SK-N-SH (cell line): ENCODE measurements at regions not wholly inside any gene's neighbourhood (a gene's known extent, or its start where the extent isn't known, plus 50 kb on each side); places are given as distances from the start of the nearest gene placed in this dataset.

Source experiments
- EP300 ChIP-seq, 2 experiments: IDR thresholded peaks; 2 replicates each; pipeline versions ENCODE4 v1.4.0 to v1.6.1; 2012; ENCODE audit warnings: borderline replicate concordance in 1 of 2, low read depth in 1 of 2, low read length in 1 of 2
- EZH2phosphoT487 ChIP-seq: fragments of 200-600 bp; sonication (generic); IDR thresholded peaks from 2 replicates; pipeline ENCODE4 v1.6.1; 2017; ENCODE audit warnings: low read depth, mixed run types, mild to moderate bottlenecking, antibody characterized with exemption, moderate library complexity, borderline replicate concordance
- GATA2 ChIP-seq: sonication (generic); formaldehyde crosslinking; IDR thresholded peaks from 2 replicates; pipeline ENCODE4 v1.5.0; 2020; ENCODE audit warnings: mild to moderate bottlenecking, missing genetic modification reagents
- NFIC ChIP-seq: IDR thresholded peaks from 2 replicates; pipeline ENCODE4 v1.4.0; 2012; ENCODE audit warnings: borderline replicate concordance
- POLR2AphosphoS5 ChIP-seq: IDR thresholded peaks from 2 replicates; pipeline ENCODE4 v1.6.1; 2012; ENCODE audit warnings: low read depth, low read length
- RFX5 ChIP-seq: IDR thresholded peaks from 2 replicates; pipeline ENCODE4 v1.6.1; 2012; ENCODE audit warnings: mild to moderate bottlenecking, improper control_type of control experiment, low read length
- RXRA ChIP-seq: IDR thresholded peaks from 2 replicates; pipeline ENCODE4 v1.4.0; 2012; ENCODE audit warnings: low read depth, mild to moderate bottlenecking, borderline replicate concordance
- SMC3 ChIP-seq: IDR thresholded peaks from 2 replicates; pipeline ENCODE4 v1.6.1; 2012; ENCODE audit warnings: low read depth, low read length, improper control_type of control experiment
- TAF1 ChIP-seq: IDR thresholded peaks from 2 replicates; pipeline ENCODE4 v1.6.1; 2012; ENCODE audit warnings: low read depth, mild to moderate bottlenecking, low read length, moderate library complexity, borderline replicate concordance
- TCF12 ChIP-seq: IDR thresholded peaks from 2 replicates; pipeline ENCODE4 v1.4.0; 2012
- TF ChIP-seq, protein P1 (sequence below): IDR thresholded peaks from 2 replicates; pipeline ENCODE4 v1.4.0; 2012; ENCODE audit warnings: low read depth
- TF ChIP-seq, protein P2 (sequence below): fragments of 150-350 bp; IDR thresholded peaks from 2 replicates; pipeline ENCODE4 v1.6.1; 2017; ENCODE audit warnings: antibody characterized with exemption, low read length, low read depth, borderline replicate concordance
- TF ChIP-seq, protein P3 (sequence below): fragments of 200-600 bp; sonication (generic); IDR thresholded peaks from 2 replicates; pipeline ENCODE4 v1.6.1; 2017; ENCODE audit warnings: antibody characterized with exemption, mild to moderate bottlenecking, moderate library complexity
- TF ChIP-seq, protein P4 (sequence below): IDR thresholded peaks from 2 replicates; pipeline ENCODE4 v1.6.1; 2012; ENCODE audit warnings: mild to moderate bottlenecking, low read depth, low read length, moderate library complexity

DNA sequence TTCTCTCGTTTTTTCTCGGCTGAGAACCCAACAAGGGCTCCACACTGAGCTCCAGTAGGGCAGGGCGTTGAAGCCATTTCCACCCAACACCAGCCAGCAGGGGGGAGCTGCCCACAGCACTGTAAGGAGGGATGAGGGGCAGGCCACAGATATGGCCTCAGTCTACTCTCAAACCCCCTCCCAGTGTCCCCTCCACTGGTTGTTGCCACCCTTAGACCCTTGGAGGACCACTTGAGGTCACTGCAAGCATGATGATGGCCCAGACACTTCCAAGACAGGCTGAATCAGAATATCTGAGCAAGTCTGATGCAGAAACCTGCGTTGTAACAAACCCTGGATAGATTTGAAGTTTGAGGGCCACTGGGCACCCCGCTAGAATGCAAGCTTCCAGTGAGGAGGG lies 217.0 kb upstream of the CST7 start:
- TF ChIP-seq POLR2AphosphoS5, result no peak
- TF ChIP-seq EP300 (IDR thresholded peaks at IDR 0.05; ENCODE audit: borderline replicate concordance in 1 of 2, low read depth in 1 of 2, low read length in 1 of 2), result no peak
- TF ChIP-seq, protein P1, sequence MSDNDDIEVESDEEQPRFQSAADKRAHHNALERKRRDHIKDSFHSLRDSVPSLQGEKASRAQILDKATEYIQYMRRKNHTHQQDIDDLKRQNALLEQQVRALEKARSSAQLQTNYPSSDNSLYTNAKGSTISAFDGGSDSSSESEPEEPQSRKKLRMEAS, result no peak
- TF ChIP-seq TAF1, result no peak
- no peak for TF ChIP-seq TCF12
- TF ChIP-seq RXRA, result no peak
- TF ChIP-seq, protein P2, sequence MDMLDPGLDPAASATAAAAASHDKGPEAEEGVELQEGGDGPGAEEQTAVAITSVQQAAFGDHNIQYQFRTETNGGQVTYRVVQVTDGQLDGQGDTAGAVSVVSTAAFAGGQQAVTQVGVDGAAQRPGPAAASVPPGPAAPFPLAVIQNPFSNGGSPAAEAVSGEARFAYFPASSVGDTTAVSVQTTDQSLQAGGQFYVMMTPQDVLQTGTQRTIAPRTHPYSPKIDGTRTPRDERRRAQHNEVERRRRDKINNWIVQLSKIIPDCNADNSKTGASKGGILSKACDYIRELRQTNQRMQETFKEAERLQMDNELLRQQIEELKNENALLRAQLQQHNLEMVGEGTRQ, result no peak
- TF ChIP-seq NFIC, result no peak
- TF ChIP-seq, protein P3, sequence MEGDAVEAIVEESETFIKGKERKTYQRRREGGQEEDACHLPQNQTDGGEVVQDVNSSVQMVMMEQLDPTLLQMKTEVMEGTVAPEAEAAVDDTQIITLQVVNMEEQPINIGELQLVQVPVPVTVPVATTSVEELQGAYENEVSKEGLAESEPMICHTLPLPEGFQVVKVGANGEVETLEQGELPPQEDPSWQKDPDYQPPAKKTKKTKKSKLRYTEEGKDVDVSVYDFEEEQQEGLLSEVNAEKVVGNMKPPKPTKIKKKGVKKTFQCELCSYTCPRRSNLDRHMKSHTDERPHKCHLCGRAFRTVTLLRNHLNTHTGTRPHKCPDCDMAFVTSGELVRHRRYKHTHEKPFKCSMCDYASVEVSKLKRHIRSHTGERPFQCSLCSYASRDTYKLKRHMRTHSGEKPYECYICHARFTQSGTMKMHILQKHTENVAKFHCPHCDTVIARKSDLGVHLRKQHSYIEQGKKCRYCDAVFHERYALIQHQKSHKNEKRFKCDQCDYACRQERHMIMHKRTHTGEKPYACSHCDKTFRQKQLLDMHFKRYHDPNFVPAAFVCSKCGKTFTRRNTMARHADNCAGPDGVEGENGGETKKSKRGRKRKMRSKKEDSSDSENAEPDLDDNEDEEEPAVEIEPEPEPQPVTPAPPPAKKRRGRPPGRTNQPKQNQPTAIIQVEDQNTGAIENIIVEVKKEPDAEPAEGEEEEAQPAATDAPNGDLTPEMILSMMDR, result no peak
- no peak for TF ChIP-seq RFX5
- TF ChIP-seq SMC3, result no peak
- TF ChIP-seq, protein P4, sequence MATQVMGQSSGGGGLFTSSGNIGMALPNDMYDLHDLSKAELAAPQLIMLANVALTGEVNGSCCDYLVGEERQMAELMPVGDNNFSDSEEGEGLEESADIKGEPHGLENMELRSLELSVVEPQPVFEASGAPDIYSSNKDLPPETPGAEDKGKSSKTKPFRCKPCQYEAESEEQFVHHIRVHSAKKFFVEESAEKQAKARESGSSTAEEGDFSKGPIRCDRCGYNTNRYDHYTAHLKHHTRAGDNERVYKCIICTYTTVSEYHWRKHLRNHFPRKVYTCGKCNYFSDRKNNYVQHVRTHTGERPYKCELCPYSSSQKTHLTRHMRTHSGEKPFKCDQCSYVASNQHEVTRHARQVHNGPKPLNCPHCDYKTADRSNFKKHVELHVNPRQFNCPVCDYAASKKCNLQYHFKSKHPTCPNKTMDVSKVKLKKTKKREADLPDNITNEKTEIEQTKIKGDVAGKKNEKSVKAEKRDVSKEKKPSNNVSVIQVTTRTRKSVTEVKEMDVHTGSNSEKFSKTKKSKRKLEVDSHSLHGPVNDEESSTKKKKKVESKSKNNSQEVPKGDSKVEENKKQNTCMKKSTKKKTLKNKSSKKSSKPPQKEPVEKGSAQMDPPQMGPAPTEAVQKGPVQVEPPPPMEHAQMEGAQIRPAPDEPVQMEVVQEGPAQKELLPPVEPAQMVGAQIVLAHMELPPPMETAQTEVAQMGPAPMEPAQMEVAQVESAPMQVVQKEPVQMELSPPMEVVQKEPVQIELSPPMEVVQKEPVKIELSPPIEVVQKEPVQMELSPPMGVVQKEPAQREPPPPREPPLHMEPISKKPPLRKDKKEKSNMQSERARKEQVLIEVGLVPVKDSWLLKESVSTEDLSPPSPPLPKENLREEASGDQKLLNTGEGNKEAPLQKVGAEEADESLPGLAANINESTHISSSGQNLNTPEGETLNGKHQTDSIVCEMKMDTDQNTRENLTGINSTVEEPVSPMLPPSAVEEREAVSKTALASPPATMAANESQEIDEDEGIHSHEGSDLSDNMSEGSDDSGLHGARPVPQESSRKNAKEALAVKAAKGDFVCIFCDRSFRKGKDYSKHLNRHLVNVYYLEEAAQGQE, result no peak
- TF ChIP-seq GATA2, result no peak
- TF ChIP-seq EZH2phosphoT487, result no peak
